Endometrium (tissue), 2 donors: ENCODE measurements at regions not wholly inside any gene's neighbourhood (a gene's known extent, or its start where the extent isn't known, plus 50 kb on each side); places are given as distances from the start of the nearest gene placed in this dataset.
A peak's percentile ranks its signal among the peaks of the same experiment; 100 is the strongest.

Source experiments
- FAIRE-seq: peaks from 2 replicates; lab custom pipeline; 2012; peaks lifted over from hg19 to GRCh38; lab: Jason Lieb, UNC
- donor health status: control.
- donor health status: control.

- no peak for FAIRE-seq
Observed at GRCh38 chr12:23185346-23185745, 560.4 kb downstream of the ETNK1 start.

- FAIRE-seq = no peak
Observed at GRCh38 chr12:23186950-23187349, 562.0 kb downstream of the ETNK1 start.

GRCh38 chr12:23193552-23193951 is 568.6 kb downstream of the ETNK1 start:
- no peak for FAIRE-seq

- FAIRE-seq = peak; percentile 61
Observed at GRCh38 chr12:23197266-23197665, 572.3 kb downstream of the ETNK1 start.

- FAIRE-seq = no peak
Observed at GRCh38 chr12:23202728-23203127, 577.8 kb downstream of the ETNK1 start.

- FAIRE-seq = peak; percentile 63
Observed at GRCh38 chr12:23204933-23205778, 580.2 kb downstream of the ETNK1 start.

GRCh38 chr12:23209793-23210192 is 584.8 kb downstream of the ETNK1 start:
- no peak for FAIRE-seq

GRCh38 chr12:23210573-23210972 is 585.6 kb downstream of the ETNK1 start:
- FAIRE-seq = no peak

- no peak for FAIRE-seq
Observed at GRCh38 chr12:23211384-23212320, 586.7 kb downstream of the ETNK1 start.

- FAIRE-seq = no peak
Observed at GRCh38 chr12:23217158-23217557, 592.2 kb downstream of the ETNK1 start.

- no peak for FAIRE-seq
Observed at GRCh38 chr12:23217667-23218066, 592.7 kb downstream of the ETNK1 start.

GRCh38 chr12:23221066-23221465 is 596.1 kb downstream of the ETNK1 start:
- no peak for FAIRE-seq

GRCh38 chr12:23221926-23222325 is 597.0 kb downstream of the ETNK1 start:
- FAIRE-seq = no peak

- FAIRE-seq = no peak
Observed at GRCh38 chr12:23222801-23223200, 597.8 kb downstream of the ETNK1 start.

- FAIRE-seq = peak; percentile 26
Observed at GRCh38 chr12:23228101-23228500, 603.1 kb downstream of the ETNK1 start.

- FAIRE-seq = no peak
Observed at GRCh38 chr12:23230899-23231298, 605.9 kb downstream of the ETNK1 start.

GRCh38 chr12:23236066-23236780 is 611.3 kb downstream of the ETNK1 start:
- no peak for FAIRE-seq

- no peak for FAIRE-seq
Observed at GRCh38 chr12:23236811-23237210, 611.8 kb downstream of the ETNK1 start.

- FAIRE-seq = no peak
Observed at GRCh38 chr12:23238190-23238589, 613.2 kb downstream of the ETNK1 start.

GRCh38 chr12:23238957-23239356 is 614.0 kb downstream of the ETNK1 start:
- FAIRE-seq = no peak

GRCh38 chr12:23245186-23245585 is 620.2 kb downstream of the ETNK1 start:
- no peak for FAIRE-seq

- FAIRE-seq = no peak
Observed at GRCh38 chr12:23253191-23253590, 628.2 kb downstream of the ETNK1 start.
